ENCODE measurements at regions not wholly inside any gene's neighbourhood (a gene's known extent, or its start where the extent isn't known, plus 50 kb on each side); places are given as distances from the start of the nearest gene placed in this dataset.

DNA sequence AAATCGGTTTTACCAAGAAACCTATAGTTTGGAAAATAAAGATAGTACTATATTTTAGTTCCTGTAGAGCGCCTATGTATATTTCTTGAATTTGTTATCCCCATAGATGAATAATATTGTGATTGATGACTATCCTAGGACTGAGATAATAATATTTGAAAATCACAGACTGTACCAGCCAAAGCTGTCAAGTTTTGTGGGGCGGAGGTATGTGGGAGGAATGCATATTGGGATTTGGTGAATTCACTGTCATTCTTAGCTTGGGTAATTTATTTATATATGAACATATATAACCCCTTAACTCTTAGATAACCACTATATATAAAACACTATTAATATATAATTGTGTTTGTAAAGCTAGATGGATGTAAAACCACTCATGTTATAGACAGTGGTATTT, 205.5 kb upstream of the ARSJ start:
- no peak for DNase-seq

DNA sequence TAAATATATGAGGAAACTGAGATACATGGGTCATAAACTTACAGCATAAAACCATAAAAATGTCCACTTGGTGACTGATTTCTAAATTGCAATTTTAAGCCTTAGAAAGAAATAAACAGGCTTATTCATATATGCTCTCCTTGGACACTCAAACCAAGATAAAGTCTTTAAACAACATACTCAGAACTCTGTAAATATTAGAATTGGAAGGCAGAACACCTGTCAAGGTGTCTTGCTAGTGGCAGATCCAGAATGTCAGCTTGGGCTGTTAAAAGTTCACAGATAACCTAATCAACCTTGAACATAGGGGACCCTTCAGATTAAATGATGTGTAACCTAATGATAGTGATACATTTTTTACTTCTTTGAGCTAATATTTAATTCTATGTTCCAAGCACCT, 208.1 kb upstream of the ARSJ start:
- DNase-seq: no peak

DNA sequence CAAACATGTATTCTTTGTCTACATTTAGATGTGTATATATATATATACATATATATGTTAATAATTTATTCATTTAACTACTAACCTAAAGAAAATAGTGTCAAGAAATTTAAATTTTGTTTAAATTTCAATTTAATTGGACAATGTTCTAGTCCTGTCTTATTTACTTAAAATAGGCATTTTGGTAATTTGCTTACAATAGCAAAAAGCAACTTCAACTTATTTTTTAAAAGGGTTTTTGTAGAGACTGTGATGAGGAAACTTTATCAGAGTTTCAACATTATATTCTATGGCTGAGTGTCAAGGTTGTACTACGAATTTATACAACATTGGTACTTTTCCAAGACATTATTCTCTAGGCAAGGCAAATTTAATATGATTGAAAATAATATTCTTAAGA, 212.0 kb upstream of the ARSJ start:
- DNase-seq: no peak

DNA sequence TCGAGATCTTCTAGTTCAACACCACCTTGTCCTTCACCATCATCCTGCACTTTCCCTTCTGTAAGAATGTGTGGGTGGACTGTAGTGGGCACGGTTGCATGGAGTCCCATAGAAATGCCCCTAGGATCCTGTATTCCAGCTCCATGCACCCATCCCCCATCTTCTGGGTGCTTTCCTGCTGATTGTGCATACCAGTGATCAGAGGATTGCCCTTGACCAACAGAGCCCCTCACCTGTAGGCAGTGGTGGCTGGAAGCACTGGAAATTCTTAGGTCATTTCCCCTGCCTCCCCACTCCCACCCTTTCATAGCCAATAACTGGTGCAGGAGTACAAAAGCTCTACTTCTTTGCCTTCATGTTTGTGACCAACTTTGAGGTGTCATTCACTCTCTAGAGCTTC, 213.4 kb upstream of the ARSJ start:
- no peak for DNase-seq

DNA sequence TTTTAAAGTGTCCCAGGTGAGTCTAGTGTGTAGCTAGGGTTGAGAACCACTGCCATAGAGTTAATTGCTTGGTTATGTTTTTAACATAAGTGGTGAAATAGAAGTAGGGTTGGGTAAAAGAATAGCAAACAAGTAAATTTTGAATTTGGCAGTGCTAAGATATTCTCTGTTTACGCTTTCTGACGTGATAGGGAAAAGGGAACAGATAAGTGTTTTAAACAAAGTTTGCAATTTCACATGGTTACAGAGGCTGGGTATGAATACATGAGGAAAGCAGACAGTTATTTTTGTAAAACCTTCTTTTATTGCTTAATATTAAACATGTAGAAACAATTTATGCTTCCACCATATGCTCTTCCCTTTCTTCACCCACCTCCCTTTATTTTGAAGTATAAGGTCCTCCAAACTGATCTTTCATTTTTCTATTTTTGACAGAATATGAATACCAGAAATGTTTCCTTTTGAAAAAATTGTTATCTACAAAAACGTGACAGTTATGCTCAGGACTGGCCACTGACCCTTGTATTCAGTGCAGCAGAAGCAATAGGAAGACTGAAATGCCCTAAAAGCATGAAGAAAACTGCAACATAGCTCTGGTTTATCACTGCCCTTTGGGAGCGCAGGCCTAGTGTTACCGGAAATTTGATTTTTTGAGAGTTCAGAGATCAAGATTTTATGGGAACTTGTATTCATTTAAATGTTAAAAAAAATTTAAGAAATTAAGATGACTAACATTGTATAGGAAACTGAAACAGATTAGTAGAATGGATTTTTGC, 214.4 kb upstream of the ARSJ start:
- DNase-seq: no peak

DNA sequence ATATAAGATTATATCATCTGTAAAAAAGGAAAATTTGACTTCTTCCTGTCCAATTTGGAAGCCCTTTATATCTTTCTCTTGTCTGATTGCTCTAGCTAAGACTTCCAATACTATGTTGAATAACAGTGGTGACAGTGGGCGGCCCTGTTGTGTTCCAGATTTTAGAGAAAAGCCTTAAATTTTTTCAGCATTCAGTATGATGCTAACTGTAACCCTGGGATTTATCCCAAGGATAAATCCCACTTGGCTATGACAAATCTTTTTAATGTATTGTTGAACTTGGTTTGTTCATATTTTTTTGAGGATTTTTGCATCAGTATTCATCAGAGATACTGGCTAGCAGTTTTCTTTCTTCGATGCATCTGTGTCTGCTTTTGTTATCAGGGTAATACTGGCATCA, 217.2 kb upstream of the ARSJ start:
- DNase-seq: no peak

DNA sequence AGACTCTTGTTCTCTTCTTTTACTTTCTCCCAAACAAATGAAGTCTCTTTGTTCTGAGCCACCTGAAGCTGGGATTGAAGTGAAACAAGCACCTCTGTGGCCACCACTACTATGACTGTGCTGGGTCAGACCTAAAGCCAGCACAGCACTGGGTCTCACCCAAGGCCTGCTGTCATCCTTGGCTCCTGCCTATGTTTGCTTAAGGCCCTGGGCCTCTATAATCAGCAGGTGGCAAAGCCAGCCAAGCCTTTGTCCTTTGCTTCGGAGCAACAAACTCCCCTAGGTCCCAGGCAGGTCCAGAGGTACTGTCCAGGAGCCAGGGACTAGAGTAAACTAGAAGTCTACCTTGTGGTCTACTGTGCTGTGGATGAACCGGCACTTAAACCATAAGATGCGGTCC, 220.6 kb upstream of the ARSJ start:
- no peak for DNase-seq

DNA sequence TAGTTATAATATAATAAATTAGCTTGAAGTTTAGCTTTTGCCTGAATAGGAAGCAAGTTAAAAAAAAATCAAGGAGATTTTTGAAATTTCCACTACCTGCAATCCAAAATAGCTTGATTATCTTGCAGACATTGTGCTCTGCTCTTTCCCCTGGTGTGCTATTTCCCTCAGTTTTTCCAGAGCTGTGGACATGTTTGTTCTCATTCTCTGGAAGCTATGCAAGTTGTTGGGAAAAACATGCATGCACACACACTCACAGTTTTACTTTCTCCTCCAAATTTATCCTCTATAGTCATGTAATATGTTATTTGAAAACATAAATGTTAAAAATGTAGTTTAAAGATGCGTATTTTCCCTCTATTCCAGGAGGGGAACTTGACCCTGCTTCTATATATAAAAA, 225.8 kb upstream of the ARSJ start:
- no peak for DNase-seq

DNA sequence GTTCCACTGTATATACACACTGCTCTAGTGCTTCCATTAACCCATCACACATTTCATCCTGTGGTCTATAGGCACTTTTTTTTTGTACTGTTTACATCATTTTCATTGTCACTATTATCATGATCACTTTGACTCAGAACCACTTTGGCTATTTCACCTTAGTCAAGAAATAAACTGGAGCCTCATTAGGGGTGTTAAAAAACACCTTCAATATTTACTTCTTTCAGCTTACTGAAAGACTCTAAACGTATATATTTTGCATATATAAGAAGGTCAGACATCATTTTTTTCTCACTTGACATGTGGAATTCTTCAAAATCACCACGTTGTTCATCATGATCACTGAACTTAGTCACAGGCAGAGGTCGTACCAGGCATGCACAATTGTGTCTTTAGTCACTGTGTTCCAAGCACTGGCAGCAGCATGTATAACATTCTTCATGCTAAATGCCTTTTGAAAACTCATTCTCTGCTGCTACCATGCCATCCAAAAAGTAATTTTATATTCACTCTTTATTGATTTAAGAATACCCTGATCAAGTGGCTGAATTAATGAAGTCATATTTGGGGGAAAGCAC, 229.2 kb upstream of the ARSJ start:
- peak; percentile 4 for DNase-seq

DNA sequence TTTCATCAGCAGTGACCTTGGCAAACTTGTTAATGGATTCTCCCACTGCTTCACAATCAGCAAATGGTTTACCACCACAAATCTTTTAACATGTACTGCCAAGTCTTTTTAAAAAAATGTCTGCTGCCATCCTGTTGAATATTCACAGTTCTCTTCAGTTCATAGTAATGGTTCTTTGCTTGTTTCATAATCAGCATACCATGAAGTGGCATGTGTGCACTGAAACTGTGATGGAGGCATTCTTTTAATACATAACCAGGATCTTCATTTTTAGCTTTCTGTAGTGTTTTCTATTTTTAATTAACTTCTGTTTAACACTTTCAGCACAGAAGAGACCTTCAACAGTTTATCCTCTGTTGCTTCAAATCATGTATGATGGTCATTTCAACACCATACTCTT, 230.1 kb upstream of the ARSJ start:
- no peak for DNase-seq

DNA sequence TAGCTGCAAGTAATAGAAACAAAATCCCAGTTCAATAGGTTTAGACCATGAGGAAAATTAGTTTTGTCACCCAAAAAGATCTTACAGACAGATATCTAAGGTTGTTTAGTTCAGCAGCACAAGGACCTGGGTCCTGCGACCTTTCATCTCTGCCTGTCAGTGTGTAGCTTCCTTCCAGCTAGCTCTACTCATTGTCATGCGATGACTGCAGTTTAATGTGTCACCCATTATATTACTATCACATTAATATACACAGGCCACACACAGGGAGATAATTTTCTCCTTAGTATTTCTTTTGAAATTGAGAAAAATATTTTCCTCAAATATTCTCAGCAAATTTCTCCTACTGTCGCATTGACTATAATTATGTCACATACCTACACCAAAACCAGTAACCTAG, 232.1 kb upstream of the ARSJ start:
- DNase-seq: no peak

DNA sequence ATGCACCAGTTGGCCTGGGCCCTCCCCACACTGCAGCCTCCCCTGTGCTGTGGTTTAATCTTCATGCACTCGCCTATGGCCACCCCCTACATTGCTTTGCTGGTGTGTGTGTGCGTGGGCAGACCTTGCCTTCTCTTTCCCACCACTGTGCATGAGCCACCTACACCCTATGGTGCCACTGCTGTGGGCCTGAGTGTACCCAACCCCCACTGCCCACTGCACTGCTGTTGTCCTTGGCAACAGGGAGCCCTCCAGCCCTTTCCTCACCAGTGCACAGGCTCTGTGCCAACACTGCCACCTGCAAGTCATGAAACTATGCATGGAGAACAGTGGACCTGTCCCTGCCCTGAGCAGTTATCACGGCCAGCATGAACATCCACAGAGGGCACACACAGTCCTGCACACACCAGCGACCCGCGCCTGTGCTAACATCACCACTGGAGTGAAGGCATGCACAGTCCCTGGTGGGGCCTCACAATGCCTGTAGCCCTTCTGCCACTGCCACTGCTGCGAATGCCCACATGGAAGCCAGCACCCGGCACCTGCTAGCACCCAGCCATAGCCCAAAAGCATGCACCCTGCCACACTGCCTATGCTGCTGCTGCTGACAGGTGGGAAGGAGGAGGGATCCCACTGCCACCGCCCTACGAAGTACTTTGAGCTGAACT, 237.8 kb upstream of the ARSJ start:
- no peak for DNase-seq

DNA sequence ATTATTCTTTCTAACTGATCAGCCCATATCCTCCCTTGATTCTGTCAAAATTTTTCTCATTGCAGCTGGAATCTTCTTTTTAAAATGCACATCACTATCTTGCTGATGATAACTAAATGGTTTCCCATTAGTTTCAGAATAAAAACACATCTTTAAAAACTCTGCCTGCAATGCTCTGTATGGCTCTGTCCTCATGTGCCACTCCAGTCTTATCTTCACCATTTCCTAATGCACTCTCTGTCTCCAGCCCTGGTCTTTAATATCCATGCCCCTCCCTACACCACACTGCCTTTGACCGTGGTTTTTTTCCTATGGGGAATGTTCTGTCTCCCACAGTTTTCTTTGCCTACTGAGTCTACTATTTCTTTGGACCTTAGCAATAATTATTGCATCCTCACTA, 244.1 kb upstream of the ARSJ start:
- no peak for DNase-seq

DNA sequence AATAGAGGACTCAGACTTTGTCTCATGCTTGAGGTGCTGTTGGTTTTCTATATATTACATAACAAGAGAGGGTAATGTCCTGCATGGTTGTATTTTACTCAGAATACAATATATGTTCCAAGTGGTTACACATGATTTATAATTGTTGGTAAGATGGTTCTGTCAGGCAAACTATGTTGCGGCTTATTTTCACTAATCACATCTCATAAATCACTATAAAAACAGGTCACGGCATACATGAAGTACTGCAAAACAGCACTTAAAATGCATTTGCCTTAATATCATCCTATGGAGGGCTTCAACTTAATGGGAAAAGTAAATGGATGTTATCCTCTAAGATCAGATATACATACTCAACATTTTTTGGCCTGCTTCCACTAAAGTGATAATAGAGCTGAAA, 246.0 kb upstream of the ARSJ start:
- DNase-seq: no peak

DNA sequence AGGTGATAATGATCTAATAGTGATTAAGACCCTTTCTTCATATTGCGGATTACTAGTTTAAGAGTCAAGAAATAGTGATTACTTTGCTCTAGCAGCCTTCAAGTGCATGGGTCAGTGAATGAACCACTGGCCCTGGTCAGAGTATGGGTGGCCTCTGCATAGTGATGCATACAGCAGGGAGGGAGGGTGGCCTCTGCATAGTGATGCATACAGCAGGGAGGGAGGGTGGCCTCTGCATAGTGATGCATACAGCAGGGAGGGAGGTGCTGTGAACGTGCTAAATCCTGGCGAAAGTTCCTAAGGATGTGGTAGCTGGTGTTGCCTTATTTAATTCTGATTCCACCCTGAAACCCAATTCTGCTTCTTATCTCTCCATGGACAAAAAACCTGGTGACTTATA, 246.7 kb upstream of the ARSJ start:
- DNase-seq: no peak

DNA sequence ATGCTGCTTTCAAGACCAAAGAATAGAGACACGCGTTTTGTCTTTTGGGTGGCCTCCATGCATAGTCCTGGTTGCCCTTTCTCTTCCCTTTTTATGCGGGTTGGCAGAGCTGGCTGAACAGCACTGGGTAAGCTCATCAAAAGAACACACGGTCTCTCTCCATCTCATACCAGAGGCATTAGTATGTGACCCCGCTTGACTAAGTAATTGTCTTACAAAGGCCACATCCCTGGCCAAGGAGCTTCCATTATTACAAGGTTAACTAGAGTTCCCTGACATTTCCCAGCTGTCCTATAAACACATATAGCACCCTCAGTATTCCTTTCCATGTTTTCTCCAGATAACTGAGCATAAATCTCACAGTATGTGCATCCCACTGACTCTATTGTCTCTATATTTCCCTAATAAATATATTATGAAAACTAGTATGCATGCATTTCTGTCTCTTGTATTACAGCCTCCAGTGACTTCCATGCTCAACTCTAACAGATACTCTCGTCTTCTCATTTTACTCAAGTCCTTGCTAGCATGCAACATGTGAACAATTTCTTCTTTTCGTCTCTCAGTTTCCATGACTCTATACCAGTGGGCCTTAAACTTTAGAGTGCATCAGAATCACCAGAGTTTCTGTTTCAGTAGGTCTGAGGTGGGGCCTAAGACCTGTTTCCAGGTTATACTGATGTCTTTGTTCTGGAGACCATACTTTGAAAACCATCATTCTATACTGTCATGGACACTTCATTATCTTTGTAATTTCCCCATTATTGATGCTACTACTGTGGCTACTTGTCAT, 247.7 kb upstream of the ARSJ start:
- DNase-seq: no peak

DNA sequence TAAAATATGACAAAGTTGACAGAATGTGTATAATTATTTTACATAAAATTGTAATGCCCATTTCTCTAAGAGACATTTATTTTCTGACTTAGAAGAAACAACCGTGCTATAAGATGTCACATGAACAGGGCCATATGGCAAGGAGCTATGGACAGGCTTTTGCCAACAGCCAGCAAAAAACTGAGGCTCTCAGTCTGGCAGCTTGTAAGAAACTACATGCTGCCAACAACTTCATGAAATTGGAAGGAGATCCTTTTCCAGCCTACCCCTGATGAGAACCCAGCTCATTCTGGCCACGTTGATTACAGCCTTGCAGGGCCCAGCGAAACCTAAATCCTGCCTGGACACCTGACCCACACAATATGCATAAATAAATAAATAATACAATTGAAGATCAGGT, 250.3 kb upstream of the ARSJ start:
- no peak for DNase-seq

DNA sequence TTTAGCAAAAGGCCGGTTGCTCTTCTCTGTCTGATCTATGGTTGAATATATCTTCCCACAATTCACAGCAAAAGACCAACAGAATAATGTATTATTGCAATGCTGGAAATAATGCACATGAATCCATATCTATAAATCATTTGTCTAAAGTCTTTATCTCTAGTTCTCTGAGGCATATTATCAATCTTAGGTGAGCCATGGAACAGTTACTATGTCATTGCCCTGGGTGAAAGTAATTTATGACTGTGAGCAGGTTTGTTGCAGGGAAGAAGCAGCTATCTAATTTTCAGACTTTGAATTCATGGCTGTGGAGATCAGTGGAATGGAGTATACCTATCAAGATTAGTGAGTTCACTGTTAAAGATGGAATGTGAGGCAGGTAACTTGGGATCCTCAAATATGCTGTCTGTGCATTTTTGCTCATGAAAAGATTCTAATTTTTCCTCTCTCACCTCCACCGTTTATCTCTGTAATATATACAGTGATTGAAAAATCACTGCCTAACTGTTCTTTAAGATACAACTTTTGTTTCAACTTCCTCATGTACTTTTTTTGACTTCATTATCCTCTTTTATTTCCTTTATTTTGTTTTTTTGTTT, 256.8 kb upstream of the ARSJ start:
- DNase-seq: no peak

DNA sequence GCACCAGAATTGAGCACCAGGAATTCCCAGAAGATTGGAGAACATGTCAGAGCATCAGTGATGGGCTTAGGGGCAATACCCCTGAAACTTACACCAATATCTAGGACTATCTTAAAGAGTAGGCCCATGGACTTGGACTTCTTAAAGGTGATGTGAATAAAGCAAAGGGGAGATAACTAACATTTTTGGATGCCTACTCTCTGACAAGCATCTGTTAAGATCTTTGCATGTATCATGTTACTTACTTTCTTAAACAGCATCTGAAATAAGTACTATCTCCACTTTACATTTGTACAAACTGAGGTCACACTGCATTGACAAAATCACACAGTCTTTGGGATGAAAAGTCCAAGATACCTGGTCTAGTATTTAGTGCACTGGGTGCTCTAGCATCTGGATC, 258.6 kb upstream of the ARSJ start:
- no peak for DNase-seq

DNA sequence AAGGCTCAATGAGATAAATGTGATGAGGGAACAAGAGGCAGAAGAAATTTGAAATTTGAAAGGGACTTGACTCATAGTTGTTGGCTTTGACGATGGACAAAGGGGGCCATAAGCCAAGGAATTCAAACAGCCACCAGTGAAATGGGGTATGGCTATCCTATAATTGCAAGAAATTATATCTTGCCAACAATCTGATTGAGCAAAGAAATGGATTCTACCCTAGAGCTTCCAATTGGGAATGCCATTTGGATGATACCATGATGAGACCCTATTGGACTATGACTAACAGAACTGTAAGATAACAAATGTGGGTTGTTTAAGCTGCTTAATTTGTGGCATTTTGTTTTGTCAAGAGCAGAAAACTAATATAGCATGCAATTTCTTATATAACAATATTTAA, 270.1 kb upstream of the ARSJ start:
- DNase-seq: no peak

DNA sequence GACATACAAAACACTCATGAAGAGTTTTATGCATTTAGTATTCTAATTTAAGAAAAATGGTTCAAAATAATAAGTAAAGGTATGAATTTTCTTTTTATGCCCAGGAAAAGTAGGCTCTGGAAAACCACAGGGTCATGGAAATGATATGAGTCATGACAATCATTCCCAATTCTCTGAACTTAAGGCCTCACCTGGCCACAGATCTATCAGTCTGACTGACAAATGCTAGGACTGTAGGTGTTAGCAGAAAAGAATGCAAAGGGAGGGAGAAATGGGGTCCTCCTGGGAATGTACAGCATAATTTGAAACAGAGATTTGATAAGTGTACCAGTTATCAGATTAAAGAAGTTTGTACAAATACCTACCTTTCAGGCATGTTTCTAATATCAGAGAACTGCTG, 270.5 kb upstream of the ARSJ start:
- DNase-seq: no peak

DNA sequence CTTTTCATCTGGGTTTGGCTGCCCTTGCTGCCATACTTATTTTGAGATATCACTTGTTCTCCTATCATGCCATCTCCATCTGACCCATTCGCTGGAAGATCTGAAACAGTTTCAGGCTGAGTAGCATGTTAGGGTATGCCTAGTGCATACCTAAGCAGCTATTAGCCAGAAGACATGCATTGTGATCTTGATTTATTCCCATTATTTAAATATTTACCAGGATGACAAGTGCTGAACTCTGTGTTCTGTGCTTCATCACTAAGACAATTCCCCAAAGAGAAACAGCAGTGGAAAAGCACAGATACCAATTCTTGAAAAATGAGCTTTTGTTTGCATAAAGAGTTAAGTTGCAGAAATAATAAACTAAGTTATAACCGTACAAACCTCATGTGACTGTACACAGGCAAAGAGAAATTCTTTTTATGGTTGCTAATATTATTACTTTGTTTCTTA, 271.0 kb upstream of the ARSJ start:
- DNase-seq: no peak

DNA sequence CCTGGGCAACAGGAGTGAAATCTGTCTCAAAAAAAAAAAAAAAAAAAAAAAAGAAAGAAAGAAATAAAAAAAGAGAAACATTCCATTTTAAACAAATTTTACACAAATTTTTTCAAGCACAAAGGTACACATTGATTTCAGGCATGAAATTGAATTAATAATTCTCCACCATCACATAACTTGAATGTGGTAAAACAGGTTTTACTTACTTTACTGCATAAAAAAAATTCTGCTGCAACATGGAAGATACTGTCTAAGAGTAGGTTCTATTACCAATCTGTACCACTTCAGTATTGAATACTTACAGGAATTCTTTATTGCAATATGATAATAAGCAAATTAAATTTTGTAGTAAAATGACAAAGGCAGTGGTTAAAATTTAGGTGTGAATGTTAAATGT, 271.6 kb upstream of the ARSJ start:
- DNase-seq: no peak
